H1 (cell line): ENCODE measurements at regions not wholly inside any gene's neighbourhood (a gene's known extent, or its start where the extent isn't known, plus 50 kb on each side); places are given as distances from the start of the nearest gene placed in this dataset.

ENCODE experiments used
- CEBPB ChIP-seq: IDR thresholded peaks from 2 replicates; pipeline ENCODE4 v1.6.1; 2012; ENCODE audit warnings: low read depth, low read length
- TF ChIP-seq, protein P1 (sequence below): IDR thresholded peaks from 2 replicates; pipeline ENCODE4 v1.6.1; 2011; ENCODE audit warnings: low read length, improper control_type of control experiment

DNA sequence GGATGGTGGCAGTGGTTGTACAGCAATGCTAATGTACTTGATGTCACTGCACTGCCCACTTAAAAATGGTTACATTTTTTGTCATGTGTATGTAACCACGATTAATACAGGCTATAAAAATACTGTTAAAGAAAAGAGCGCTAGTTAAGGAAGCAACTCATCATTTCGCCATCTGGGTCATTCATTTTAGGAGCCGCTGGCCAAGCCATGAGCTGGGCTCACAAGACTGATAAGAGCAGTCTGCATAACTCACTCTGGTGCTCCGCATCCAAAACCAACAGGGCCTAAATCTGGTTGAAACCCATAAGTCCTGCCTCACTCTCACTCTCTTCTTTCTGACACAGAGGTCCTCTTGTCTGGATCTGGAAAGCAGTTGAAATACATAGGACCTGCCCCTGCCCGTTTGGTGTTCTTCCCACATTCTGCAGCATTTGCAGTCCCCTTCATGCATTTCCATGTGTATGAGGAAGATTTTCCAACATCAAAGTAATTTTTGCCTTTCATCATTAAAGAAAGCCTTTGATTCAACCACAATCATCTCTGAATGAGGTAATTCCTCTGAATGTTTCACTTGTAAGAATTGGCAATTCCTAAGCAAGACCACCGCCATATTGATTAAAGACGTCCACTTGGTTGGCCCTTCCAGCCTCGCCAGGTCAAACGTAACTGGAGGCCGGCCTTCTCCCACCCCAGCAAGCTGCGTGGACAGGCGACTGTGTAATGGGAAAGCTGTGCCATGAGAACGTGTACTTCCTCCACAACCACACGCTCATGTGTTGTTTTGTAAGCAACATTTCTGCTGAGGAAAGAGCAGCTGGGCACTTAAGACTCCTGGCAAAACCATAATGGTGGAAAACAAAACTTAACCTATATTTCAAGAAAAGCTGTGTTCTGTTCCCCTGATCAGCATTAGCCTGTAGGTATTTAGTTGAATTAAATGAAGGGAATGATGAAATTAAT is 112.2 kb downstream of the VAPA start (continued):
- TF ChIP-seq, protein P1, sequence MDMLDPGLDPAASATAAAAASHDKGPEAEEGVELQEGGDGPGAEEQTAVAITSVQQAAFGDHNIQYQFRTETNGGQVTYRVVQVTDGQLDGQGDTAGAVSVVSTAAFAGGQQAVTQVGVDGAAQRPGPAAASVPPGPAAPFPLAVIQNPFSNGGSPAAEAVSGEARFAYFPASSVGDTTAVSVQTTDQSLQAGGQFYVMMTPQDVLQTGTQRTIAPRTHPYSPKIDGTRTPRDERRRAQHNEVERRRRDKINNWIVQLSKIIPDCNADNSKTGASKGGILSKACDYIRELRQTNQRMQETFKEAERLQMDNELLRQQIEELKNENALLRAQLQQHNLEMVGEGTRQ, result no peak
- TF ChIP-seq CEBPB, result no peak
